Prostate gland (tissue), 2 donors: ENCODE measurements at regions not wholly inside any gene's neighbourhood (a gene's known extent, or its start where the extent isn't known, plus 50 kb on each side); places are given as distances from the start of the nearest gene placed in this dataset.

Experiments
- DNase-seq: peaks from one replicate; pipeline ENCODE4 v3.0.0-alpha.2; 2019; ENCODE audit warnings: low spot score
- H3K27ac ChIP-seq, 2 donors: fragments of 200-600 bp; sonication (generic); 2 replicates each; pipeline ENCODE4 v1.5.1; 2017 to 2019
- H3K27me3 ChIP-seq: fragments of 200-600 bp; sonication (generic); replicated peaks from 2 replicates; pipeline ENCODE4 v1.5.1; 2019; ENCODE audit not compliant: insufficient read depth
- H3K36me3 ChIP-seq, 2 donors: fragments of 200-600 bp; sonication (generic); 1 replicate in 1 of 2; 2 replicates in 1 of 2; pipeline versions ENCODE4 v1.5.1 to v1.8.1; 2017 to 2019
- H3K4me1 ChIP-seq: fragments of 200-600 bp; sonication (generic); replicated peaks from 2 replicates; pipeline ENCODE4 v1.5.1; 2019
- H3K4me3 ChIP-seq, 2 donors: fragments of 200-600 bp; sonication (generic); 2 replicates each; pipeline ENCODE4 v1.5.1; 2017 to 2019
- H3K9me3 ChIP-seq: fragments of 200-600 bp; sonication (generic); 2 replicates; pipeline ENCODE4 v1.5.1; 2017
- CTCF ChIP-seq, 4 experiments: fragments of 200-600 bp in 2 of 4; fragments of 450-650 bp in 2 of 4; sonication (generic) in 2 of 4; IDR thresholded peaks; 1 replicate in 3 of 4; 2 replicates in 1 of 4; pipeline ENCODE4 v1.5.1; 2016 to 2019; ENCODE audit warnings: antibody characterized with exemption in 4 of 4, mild to moderate bottlenecking in 2 of 4, moderate library complexity in 2 of 4
- POLR2A ChIP-seq: fragments of 450-650 bp; IDR thresholded peaks from one replicate; pipeline ENCODE4 v1.6.1; 2016; ENCODE audit warnings: antibody characterized with exemption, mild to moderate bottlenecking
- POLR2AphosphoS5 ChIP-seq: sonication (generic); formaldehyde crosslinking; IDR thresholded peaks from one replicate; pipeline ENCODE4 v1.6.1; 2017; ENCODE audit warnings: antibody characterized with exemption
- WGBS: methylation state at CpG from one replicate; pipeline ENCODE4 v1.1.5; 2018; 5-methylcytosine and 5-hydroxymethylcytosine counted together
- intact Hi-C: fragments of 100-400 bp; cut with DNase I; formaldehyde crosslinking; loops from one replicate; pipeline ENCODE4 v1.14.2; 2022

- intact Hi-C loops, result no loop called here
- H3K9me3 ChIP-seq, result no peaks in the 10 kb centered on the region
- no peaks in the 10 kb centered on the region for H3K27me3 ChIP-seq
- TF ChIP-seq CTCF (IDR thresholded peaks at IDR 0.05), result no peak
- no peak for TF ChIP-seq POLR2A
- TF ChIP-seq POLR2AphosphoS5, result no peak
- 72% methylated on average over 1 of the region's 1 CpG for WGBS
- H3K27ac ChIP-seq, result no peak overlapping the region
- DNase-seq, result no peak
- H3K4me1 ChIP-seq, result no peaks in the 10 kb centered on the region
- no peaks in the 10 kb centered on the region for H3K36me3 ChIP-seq
- no peak overlapping the region for H3K4me3 ChIP-seq
Measured at GRCh38 chr5:51892680-51893079, 509.4 kb downstream of the ISL1 start.

DNA sequence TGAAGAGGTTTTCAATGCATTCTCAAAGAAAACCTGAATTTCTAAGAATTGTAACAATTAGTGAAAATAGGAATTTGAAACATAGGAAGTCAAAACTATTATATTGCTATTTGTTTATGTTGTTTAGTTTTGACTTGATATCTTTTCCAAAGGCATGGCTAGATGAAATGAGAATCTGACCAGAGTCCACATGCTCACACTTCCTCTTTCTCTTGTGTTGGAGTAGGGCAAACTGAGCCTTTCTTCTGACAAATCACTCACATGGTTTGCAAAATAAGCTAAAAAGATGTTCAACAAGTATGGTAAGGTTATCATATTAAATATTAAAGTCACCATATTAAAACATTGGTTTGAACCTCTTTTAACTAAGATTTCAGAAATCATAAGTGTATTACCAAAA lies 512.6 kb downstream of the ISL1 start:
- intact Hi-C loops, result no loop called here

DNA sequence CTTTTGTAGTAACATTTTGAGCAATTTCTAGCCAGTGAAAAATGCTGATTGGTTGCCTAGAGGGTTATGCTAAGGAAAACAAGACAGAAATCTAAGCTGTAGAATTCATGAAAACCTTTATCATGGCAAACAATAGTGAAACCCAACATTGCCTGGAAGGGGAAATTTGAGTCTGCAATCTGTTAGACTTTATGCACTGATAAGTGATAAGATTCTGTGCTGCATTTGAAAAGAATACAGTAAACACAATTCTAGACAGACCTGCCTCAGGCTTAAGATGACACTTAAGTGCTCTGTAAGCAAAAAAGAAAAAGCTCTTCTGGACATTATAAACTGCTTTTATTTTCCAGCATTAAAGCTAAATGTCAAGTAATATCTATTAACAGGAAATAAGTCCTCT lies 519.3 kb downstream of the ISL1 start:
- Histone ChIP-seq H3K9me3 (no peaks in the 10 kb centered on the region), H3K27ac (no peak overlapping the region), H3K27me3 (no peaks in the 10 kb centered on the region), H3K36me3 (no peaks in the 10 kb centered on the region), H3K4me3 (no peak overlapping the region), H3K4me1 (no peaks in the 10 kb centered on the region)
- DNase-seq, result no peak
- intact Hi-C loops, result no loop called here
- TF ChIP-seq CTCF (IDR thresholded peaks at IDR 0.05) (no peak), POLR2AphosphoS5 (no peak), POLR2A (no peak)

More for the DNA sequence above, 512.6 kb downstream of the ISL1 start:
- Histone ChIP-seq H3K9me3 (no peaks in the 10 kb centered on the region), H3K4me1 (no peaks in the 10 kb centered on the region), H3K27ac (no peak overlapping the region), H3K27me3 (no peaks in the 10 kb centered on the region), H3K4me3 (no peak overlapping the region), H3K36me3 (no peaks in the 10 kb centered on the region)
- TF ChIP-seq POLR2A (no peak), CTCF (IDR thresholded peaks at IDR 0.05) (no peak), POLR2AphosphoS5 (no peak)
- DNase-seq, result no peak

DNA sequence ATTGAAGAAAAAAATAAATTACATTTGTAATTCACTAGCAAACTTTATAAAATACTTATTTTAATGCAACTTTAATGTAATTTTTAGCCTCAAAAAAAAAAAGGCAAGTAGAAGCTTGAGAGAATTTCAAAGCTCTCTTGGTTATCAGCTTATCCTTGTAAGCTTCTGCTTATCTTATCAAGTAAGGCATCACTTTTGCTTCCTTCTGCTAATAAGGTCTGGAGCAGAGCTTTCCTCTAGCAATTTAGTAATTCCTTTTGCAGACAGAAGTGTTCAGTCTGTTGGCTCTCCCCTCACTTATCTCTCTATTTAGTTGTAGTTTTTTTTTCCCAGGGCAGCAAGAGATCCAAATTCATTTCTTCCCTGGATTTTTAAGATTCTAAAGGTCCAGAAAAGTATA lies 525.0 kb downstream of the ISL1 start:
- Histone ChIP-seq H3K27ac (no peak overlapping the region), H3K4me3 (no peak overlapping the region), H3K27me3 (no peaks in the 10 kb centered on the region), H3K9me3 (no peaks in the 10 kb centered on the region), H3K4me1 (no peaks in the 10 kb centered on the region), H3K36me3 (no peaks in the 10 kb centered on the region)
- no peak for DNase-seq
- TF ChIP-seq CTCF (IDR thresholded peaks at IDR 0.05) (no peak), POLR2AphosphoS5 (no peak), POLR2A (no peak)
- intact Hi-C loops, result no loop called here

DNA sequence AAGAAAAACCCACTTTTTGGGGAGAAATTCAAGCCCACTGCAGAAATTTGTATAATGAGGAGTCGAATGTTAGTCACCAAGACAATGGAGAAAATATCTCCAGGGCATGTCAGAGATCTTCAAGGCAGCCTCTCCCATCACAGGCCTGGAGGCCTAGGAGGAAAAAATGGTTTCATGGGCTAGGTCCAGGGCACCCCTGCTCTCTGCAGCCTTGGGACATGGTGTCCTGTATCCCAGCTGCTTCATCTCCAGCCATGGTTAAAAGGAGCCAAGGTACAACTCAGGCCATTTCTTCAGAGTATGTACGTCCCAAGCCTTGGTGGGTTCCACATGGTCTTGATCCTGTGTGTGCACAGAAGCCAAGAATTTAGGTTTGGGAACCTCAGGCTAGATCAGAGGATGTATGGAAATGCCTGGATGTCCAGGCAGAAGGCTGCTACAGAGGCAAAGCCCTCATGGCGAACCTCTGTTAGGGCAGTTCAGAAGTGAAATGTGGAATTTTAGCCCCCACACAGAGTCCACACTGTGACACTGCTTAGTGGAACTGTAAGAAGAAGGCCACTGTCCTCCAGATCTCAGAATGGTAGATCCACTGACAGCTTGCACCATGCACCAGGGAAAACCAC lies 561.4 kb downstream of the ISL1 start:
- Histone ChIP-seq H3K9me3 (no peaks in the 10 kb centered on the region), H3K27me3 (no peaks in the 10 kb centered on the region), H3K4me3 (no peak overlapping the region), H3K36me3 (no peaks in the 10 kb centered on the region), H3K27ac (no peak overlapping the region), H3K4me1 (no peaks in the 10 kb centered on the region)
- TF ChIP-seq POLR2AphosphoS5 (no peak), CTCF (IDR thresholded peaks at IDR 0.05) (no peak), POLR2A (no peak)
- DNase-seq, result no peak
- intact Hi-C loops, result no loop called here
- WGBS, result 86% methylated on average over 3 of the region's 3 CpGs
